Body of pancreas (tissue), 4 donors: ENCODE measurements at regions not wholly inside any gene's neighbourhood (a gene's known extent, or its start where the extent isn't known, plus 50 kb on each side); places are given as distances from the start of the nearest gene placed in this dataset.
"Not testable (repeated sequence)": the region's sequence is repeated elsewhere in the genome, so short reads cannot be mapped to it uniquely, and the experiment has no call there.

Experiments used
- ATAC-seq: fragments of 150-250 bp; one replicate; pipeline ENCODE4 v1.9.1; 2016
- DNase-seq, 4 donors: peaks; one replicate each; pipeline ENCODE4 v3.0.0-alpha.2; 2019
- H3K27ac ChIP-seq, 4 donors: fragments of 200-600 bp; sonication (generic); 1 replicate in 3 of 4; 2 replicates in 1 of 4; pipeline versions ENCODE4 v1.5.1 to v1.6.1; 2016 to 2019; ENCODE audit warnings: mild to moderate bottlenecking in 1 of 4, mixed read lengths in 1 of 4, moderate library complexity in 1 of 4
- H3K27me3 ChIP-seq, 2 donors: fragments of 200-600 bp; sonication (generic); one replicate each; pipeline ENCODE4 v1.6.0; 2016; ENCODE audit warnings: mild to moderate bottlenecking in 1 of 2
- H3K36me3 ChIP-seq, 2 donors: fragments of 200-600 bp; sonication (generic); replicated peaks in 1 of 2; 2 replicates each; pipeline ENCODE4 v1.5.1; 2016; ENCODE audit warnings: low read depth in 2 of 2; ENCODE audit not compliant: insufficient read depth in 1 of 2
- H3K4me1 ChIP-seq: fragments of 200-600 bp; sonication (generic); one replicate; pipeline ENCODE4 v1.6.0; 2016
- H3K4me3 ChIP-seq, 2 donors: fragments of 200-600 bp; sonication (generic); 1 replicate in 1 of 2; 2 replicates in 1 of 2; pipeline ENCODE4 v1.5.1; 2016 to 2019
- H3K9me3 ChIP-seq, 3 donors: fragments of 200-600 bp; sonication (generic); 1 replicate in 2 of 3; 2 replicates in 1 of 3; pipeline ENCODE4 v1.5.1; 2016
- CTCF ChIP-seq, 7 experiments: fragments of 450-650 bp in 4 of 7; fragments of 200-600 bp in 3 of 7; sonication (generic) in 3 of 7; IDR thresholded peaks; one replicate each; pipeline ENCODE4 v1.5.1; 2016 to 2019; ENCODE audit warnings: antibody characterized with exemption in 7 of 7
- POLR2A ChIP-seq, 3 donors: fragments of 450-650 bp; IDR thresholded peaks; one replicate each; pipeline ENCODE4 v1.6.1; 2016; ENCODE audit warnings: antibody characterized with exemption in 3 of 3, mild to moderate bottlenecking in 2 of 3
- WGBS, 2 donors: methylation state at CpG; one replicate each; pipeline ENCODE4 v1.1.5; 2017; 5-methylcytosine and 5-hydroxymethylcytosine counted together
- intact Hi-C: fragments of 100-400 bp; cut with DNase I; formaldehyde crosslinking; loops from one replicate; pipeline ENCODE4 v1.15.1; 2023

GRCh38 chr3:5505997-5506396 is 318.5 kb downstream of the EDEM1 start:
- WGBS, 2 donors = 42 to 52% methylated on average over 2 of the region's 2 CpGs

GRCh38 chr3:5508860-5509259 is 321.4 kb downstream of the EDEM1 start:
- 71 to 73% methylated on average over 3 of the region's 3 CpGs for WGBS, 2 donors
- intact Hi-C loops, H3K27ac ChIP-seq, ATAC-seq, DNase-seq, H3K27me3 ChIP-seq, H3K36me3 ChIP-seq, H3K4me3 ChIP-seq, H3K9me3 ChIP-seq, H3K4me1 ChIP-seq: not testable (repeated sequence)

More at GRCh38 chr3:5505997-5506396, 318.5 kb downstream of the EDEM1 start:
- H3K27me3 ChIP-seq = no peaks in the 10 kb centered on the region
- no peak overlapping the region for H3K4me3 ChIP-seq
- ATAC-seq = no peak
- no peak overlapping the region for H3K27ac ChIP-seq
- no peak for DNase-seq
- intact Hi-C loops = no loop called here
- TF ChIP-seq CTCF (IDR thresholded peaks at IDR 0.05) (no peak), POLR2A (IDR thresholded peaks at IDR 0.05) (no peak)
- H3K4me1 ChIP-seq = no peaks in the 10 kb centered on the region
- H3K9me3 ChIP-seq = peaks cover 0 to 7% (median 0%) of the 10 kb centered on the region in 3 donors
- no peaks in the 10 kb centered on the region for H3K36me3 ChIP-seq

- no peak overlapping the region for H3K27ac ChIP-seq
- TF ChIP-seq CTCF (IDR thresholded peaks at IDR 0.05) (no peak), POLR2A (IDR thresholded peaks at IDR 0.05) (no peak)
- ATAC-seq (no peak), DNase-seq (no peak)
- intact Hi-C loops = no loop called here
- no peaks in the 10 kb centered on the region for H3K36me3 ChIP-seq
- H3K27me3 ChIP-seq = no peaks in the 10 kb centered on the region
- 79 to 100% methylated on average over 2 to 5 of the region's 5 CpGs for WGBS, 2 donors
- H3K4me1 ChIP-seq = no peaks in the 10 kb centered on the region
- no peak overlapping the region for H3K4me3 ChIP-seq
- H3K9me3 ChIP-seq = peaks cover 0 to 7% (median 0%) of the 10 kb centered on the region in 3 donors
Observed at GRCh38 chr3:5510300-5510699, 322.8 kb downstream of the EDEM1 start.

- no peaks in the 10 kb centered on the region for H3K9me3 ChIP-seq
- ATAC-seq (no peak), DNase-seq (no peak)
- intact Hi-C loops = no loop called here
- H3K27me3 ChIP-seq = no peaks in the 10 kb centered on the region
- H3K4me1 ChIP-seq = no peaks in the 10 kb centered on the region
- TF ChIP-seq POLR2A (IDR thresholded peaks at IDR 0.05) (no peak), CTCF (IDR thresholded peaks at IDR 0.05) (no peak)
- no peaks in the 10 kb centered on the region for H3K36me3 ChIP-seq
- no peak overlapping the region for H3K4me3 ChIP-seq
- WGBS, 2 donors = 79 to 89% methylated on average over 4 of the region's 4 CpGs
- no peak overlapping the region for H3K27ac ChIP-seq
Observed at GRCh38 chr3:5517921-5518320, 330.4 kb downstream of the EDEM1 start.

- H3K9me3 ChIP-seq = no peaks in the 10 kb centered on the region
- H3K36me3 ChIP-seq = no peaks in the 10 kb centered on the region
- 67 to 70% methylated on average over 5 of the region's 5 CpGs for WGBS, 2 donors
- no peak overlapping the region for H3K27ac ChIP-seq
- no peak overlapping the region for H3K4me3 ChIP-seq
- intact Hi-C loops = no loop called here
- DNase-seq (no peak), ATAC-seq (no peak)
- TF ChIP-seq CTCF (IDR thresholded peaks at IDR 0.05) (no peak), POLR2A (IDR thresholded peaks at IDR 0.05) (no peak)
- no peaks in the 10 kb centered on the region for H3K27me3 ChIP-seq
- no peaks in the 10 kb centered on the region for H3K4me1 ChIP-seq
Observed at GRCh38 chr3:5520237-5520636, 332.7 kb downstream of the EDEM1 start.
